GM10248 (cell line): ENCODE measurements at regions not wholly inside any gene's neighbourhood (a gene's known extent, or its start where the extent isn't known, plus 50 kb on each side); places are given as distances from the start of the nearest gene placed in this dataset.

Source experiments
- CTCF ChIA-PET: fragments of 300-600 bp; sonication (Branson Sonifier 250); formaldehyde crosslinking; extraction: SDS; loops from one replicate; lab custom pipeline; 2021; ENCODE audit warnings: antibody characterized with exemption; lab: Yijun Ruan, JAX
- POLR2A ChIA-PET: fragments of 350-650 bp; sonication (Branson Sonifier 250); formaldehyde crosslinking; extraction: SDS; loops from one replicate; lab custom pipeline; 2020; ENCODE audit warnings: antibody characterized with exemption; lab: Yijun Ruan, JAX
- DNase-seq: peaks from one replicate; pipeline ENCODE4 v3.0.0; 2012; ENCODE audit errors: extremely low spot score
- CTCF ChIP-seq: IDR thresholded peaks from 2 replicates; pipeline ENCODE4 v1.5.1; 2012; ENCODE audit warnings: mild to moderate bottlenecking, low read depth; ENCODE audit errors: extremely low read depth, missing control alignments, control extremely low read depth

DNA sequence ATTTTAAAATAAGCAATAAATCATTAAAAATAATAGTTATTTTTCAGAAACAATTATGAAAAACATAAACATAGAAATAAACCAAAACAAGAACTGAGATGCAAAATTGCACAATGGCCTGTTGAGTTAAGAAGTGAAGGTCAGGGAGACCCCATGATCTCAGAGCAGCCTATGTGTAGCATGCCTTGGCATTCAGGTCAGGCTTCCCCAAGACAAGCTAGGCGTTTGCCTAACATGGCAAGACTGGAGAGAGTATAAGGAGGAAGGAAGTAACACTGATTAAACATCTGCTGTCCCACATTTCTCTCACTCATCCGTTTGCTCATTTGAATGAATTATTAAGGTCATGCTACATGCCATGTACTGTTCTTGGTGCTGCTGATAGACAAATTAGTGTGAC is 291.8 kb downstream of the TSHZ3 start:
- POLR2A ChIA-PET, result no interaction called here
- CTCF ChIA-PET, result no interaction called here
- TF ChIP-seq CTCF, result no peak

DNA sequence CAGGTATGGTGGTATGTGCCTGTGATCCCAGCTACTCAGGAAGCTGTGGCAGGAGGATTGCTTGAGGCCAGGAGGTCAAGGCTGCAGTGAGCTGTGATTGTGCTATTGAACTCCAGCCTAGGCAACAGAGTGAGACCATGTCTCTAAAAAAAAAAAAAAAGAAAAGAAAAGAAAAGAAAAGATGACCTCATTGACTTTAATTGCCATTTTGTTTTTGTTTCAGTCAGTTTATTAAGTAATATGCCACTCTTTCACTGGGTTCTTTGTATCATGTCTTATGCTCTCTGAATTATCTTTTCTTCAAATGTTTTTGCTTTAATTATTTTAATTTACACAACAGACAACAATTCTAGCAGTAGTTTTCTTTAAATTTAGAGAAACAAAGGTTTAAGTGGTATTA is 293.8 kb downstream of the TSHZ3 start:
- DNase-seq, result no peak
- no peak for TF ChIP-seq CTCF
- ChIA-PET POLR2A (no interaction called here), CTCF (interaction anchor here (1.2 kb wide), 1 partner anchor 10 kb away, joined by 4 read pairs; no protein-coding TSS in a partner anchor)

More for the DNA sequence above, 291.8 kb downstream of the TSHZ3 start:
- DNase-seq, result no peak

DNA sequence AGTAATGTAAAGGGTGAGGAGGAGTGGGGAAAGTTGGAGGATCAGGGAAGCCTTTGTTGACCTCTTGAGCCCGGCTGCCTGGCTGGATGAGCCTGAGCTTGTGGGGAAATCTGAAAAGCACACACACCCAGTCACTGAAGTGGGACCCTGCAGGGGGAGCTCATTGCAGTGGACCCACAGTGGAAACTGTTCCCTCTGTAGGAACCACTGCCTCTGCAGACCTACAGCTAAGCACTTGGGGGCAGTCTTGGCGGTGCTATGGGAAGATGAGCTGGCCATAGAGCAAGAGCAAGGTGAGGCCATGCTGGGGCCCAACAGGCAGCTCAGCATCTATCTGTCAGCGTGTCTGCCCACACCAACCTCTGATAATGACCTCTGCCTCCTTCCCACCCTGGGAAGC is 294.8 kb downstream of the TSHZ3 start:
- POLR2A ChIA-PET, result no interaction called here
- no peak for TF ChIP-seq CTCF
- CTCF ChIA-PET, result interaction anchor here (1.2 kb wide), 1 partner anchor 11 kb away, joined by 4 read pairs; no protein-coding TSS in a partner anchor
- DNase-seq, result no peak

GRCh38 chr19:31049431-31049830 is 299.8 kb downstream of the TSHZ3 start:
- CTCF ChIA-PET, result no interaction called here
- DNase-seq, result no peak
- TF ChIP-seq CTCF, result no peak
- POLR2A ChIA-PET, result no interaction called here

DNA sequence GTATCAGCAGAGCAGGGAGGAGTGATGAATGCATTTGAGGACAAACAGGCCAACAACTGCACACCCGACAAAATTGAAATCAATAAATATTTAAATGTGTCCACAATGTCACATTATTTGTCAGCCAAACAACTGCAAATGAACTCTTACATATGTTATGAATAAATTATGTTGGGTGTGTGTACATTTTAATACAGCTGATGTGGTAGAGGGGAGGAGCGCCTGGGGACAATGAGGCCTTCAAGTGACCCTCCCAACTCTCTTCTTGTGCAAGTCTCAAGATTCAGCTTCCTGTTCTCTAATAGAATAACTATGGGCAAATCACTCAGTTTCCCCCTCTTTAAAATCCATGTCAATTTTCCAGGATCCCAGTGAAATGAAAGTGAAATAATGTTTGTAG is 303.2 kb downstream of the TSHZ3 start:
- POLR2A ChIA-PET, result no interaction called here
- CTCF ChIA-PET, result no interaction called here
- no peak for TF ChIP-seq CTCF
- DNase-seq, result no peak

DNA sequence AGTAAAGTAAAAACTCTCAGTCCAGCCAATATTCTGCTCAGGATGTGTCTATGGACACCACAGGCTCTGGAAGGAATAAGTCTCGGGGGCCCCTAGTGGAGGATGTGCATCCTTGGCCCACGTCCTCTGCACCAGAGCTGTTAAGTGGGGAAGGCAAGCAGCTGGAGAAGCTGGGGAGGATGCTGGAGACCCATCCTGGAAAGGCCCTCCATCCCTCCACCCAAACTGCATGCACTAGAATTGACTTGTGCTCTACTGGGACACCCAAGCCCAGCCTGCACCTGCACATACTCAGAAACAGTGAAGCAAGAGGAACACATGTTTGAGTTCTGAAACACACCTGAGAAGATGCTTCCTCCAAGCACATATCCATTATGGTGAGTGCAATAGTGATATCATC is 307.8 kb downstream of the TSHZ3 start:
- CTCF ChIA-PET, result no interaction called here
- no peak for TF ChIP-seq CTCF
- POLR2A ChIA-PET, result no interaction called here
- no peak for DNase-seq

GRCh38 chr19:31039151-31039550 is 310.1 kb downstream of the TSHZ3 start:
- CTCF ChIA-PET, result no interaction called here
- POLR2A ChIA-PET, result no interaction called here
- no peak for TF ChIP-seq CTCF
- DNase-seq, result no peak
